WTC11 (cell line): ENCODE measurements at regions not wholly inside any gene's neighbourhood (a gene's known extent, or its start where the extent isn't known, plus 50 kb on each side); places are given as distances from the start of the nearest gene placed in this dataset.

Experiments
- AFF4 ChIP-seq: sonication (generic); formaldehyde crosslinking; IDR thresholded peaks from 2 replicates; pipeline ENCODE4 v1.8.1; 2023; ENCODE audit warnings: mild to moderate bottlenecking, missing genetic modification reagents, borderline replicate concordance
- ATF6 ChIP-seq: sonication (generic); formaldehyde crosslinking; IDR thresholded peaks from 2 replicates; pipeline ENCODE4 v1.8.1; 2023; ENCODE audit warnings: mild to moderate bottlenecking, missing genetic modification reagents
- CTCF ChIP-seq: fragments of 200-600 bp; IDR thresholded peaks from 2 replicates; pipeline ENCODE4 v1.8.0; 2022; ENCODE audit warnings: antibody characterized with exemption
- ELF4 ChIP-seq: sonication (generic); formaldehyde crosslinking; IDR thresholded peaks from 2 replicates; pipeline ENCODE4 v1.8.1; 2022; ENCODE audit warnings: low read depth, mild to moderate bottlenecking, moderate library complexity, missing genetic modification reagents
- FOXJ3 ChIP-seq: sonication (generic); formaldehyde crosslinking; IDR thresholded peaks from 2 replicates; pipeline ENCODE4 v1.9.0; 2021; ENCODE audit warnings: missing genetic modification reagents, mild to moderate bottlenecking, borderline replicate concordance
- HMGXB4 ChIP-seq: sonication (generic); formaldehyde crosslinking; IDR thresholded peaks from 2 replicates; pipeline ENCODE4 v1.8.1; 2023; ENCODE audit warnings: mild to moderate bottlenecking, moderate library complexity, missing genetic modification reagents
- KAT7 ChIP-seq: sonication (generic); formaldehyde crosslinking; IDR thresholded peaks from 2 replicates; pipeline ENCODE4 v1.8.1; 2023; ENCODE audit warnings: missing genetic modification reagents, mild to moderate bottlenecking, borderline replicate concordance
- MAX ChIP-seq: sonication (generic); formaldehyde crosslinking; IDR thresholded peaks from 2 replicates; pipeline ENCODE4 v1.8.0; 2022; ENCODE audit warnings: mild to moderate bottlenecking, missing genetic modification reagents
- NFYB ChIP-seq: sonication (generic); formaldehyde crosslinking; conservative IDR thresholded peaks from 2 replicates; pipeline ENCODE4 v1.8.0; 2022; ENCODE audit warnings: low read depth, missing genetic modification reagents
- NR3C1 ChIP-seq: sonication (generic); formaldehyde crosslinking; conservative IDR thresholded peaks from 2 replicates; pipeline ENCODE4 v1.8.1; 2023; ENCODE audit warnings: low read depth, mild to moderate bottlenecking, missing genetic modification reagents
- SMAD3 ChIP-seq: sonication (generic); formaldehyde crosslinking; IDR thresholded peaks from 2 replicates; pipeline ENCODE4 v1.8.0; 2022; ENCODE audit warnings: missing genetic modification reagents, mild to moderate bottlenecking, borderline replicate concordance
- SMAD4 ChIP-seq: sonication (generic); formaldehyde crosslinking; IDR thresholded peaks from 2 replicates; pipeline ENCODE4 v1.8.0; 2022; ENCODE audit warnings: mild to moderate bottlenecking, missing genetic modification reagents
- ZBTB43 ChIP-seq: sonication (generic); formaldehyde crosslinking; IDR thresholded peaks from 2 replicates; pipeline ENCODE4 v1.8.1; 2023; ENCODE audit warnings: mild to moderate bottlenecking, missing genetic modification reagents
- ZMAT4 ChIP-seq: fragments of 250-450 bp; sonication (Bioruptor Pico); IDR thresholded peaks from 2 replicates; pipeline ENCODE4 v1.9.0; 2021; ENCODE audit warnings: mild to moderate bottlenecking

- no peak for TF ChIP-seq CTCF
- TF ChIP-seq SMAD4 (CRISPR knock-in tag), result no peak
- no peak for TF ChIP-seq MAX (CRISPR knock-in tag)
- no peak for TF ChIP-seq NR3C1 (CRISPR knock-in tag)
- no peak for TF ChIP-seq NFYB (CRISPR knock-in tag)
- TF ChIP-seq ZBTB43 (CRISPR knock-in tag), result no peak
- TF ChIP-seq ATF6, result no peak
- TF ChIP-seq SMAD3 (CRISPR knock-in tag), result no peak
- no peak for TF ChIP-seq FOXJ3 (CRISPR knock-in tag)
- no peak for TF ChIP-seq HMGXB4
- no peak for TF ChIP-seq ELF4 (CRISPR knock-in tag)
- no peak for TF ChIP-seq KAT7 (CRISPR knock-in tag)
- no peak for TF ChIP-seq AFF4 (CRISPR knock-in tag)
- TF ChIP-seq ZMAT4, result no peak
Observed at GRCh38 chr13:27370305-27370872, 54.0 kb upstream of the GTF3A start.
